ENCODE measurements at regions not wholly inside any gene's neighbourhood (a gene's known extent, or its start where the extent isn't known, plus 50 kb on each side); places are given as distances from the start of the nearest gene placed in this dataset.

DNA sequence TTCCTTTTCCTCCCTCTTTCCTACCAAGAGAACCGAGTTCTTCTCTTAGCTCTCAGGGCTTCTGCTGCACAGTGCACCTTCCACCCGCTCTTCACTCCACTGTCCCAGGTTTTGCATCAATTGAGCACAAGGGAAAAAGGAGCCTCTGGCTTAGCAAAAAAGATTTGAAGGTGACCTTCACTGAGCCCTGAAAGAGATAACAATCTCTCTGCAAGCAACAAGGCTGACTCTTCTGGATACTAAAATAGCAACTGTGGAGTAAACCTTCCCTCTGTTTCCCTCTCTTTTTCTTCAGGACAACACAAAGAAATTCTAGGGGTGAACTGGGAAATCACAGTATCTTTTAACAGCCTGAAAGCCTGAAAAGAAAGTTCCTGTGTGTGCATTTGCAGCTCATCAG is 354.7 kb upstream of the PODXL start:
- H4K91ac ChIP-seq (ENCODE audit: insufficient read depth, low read depth, low read length) = no peak overlapping the region
- no CpG with 5 or more reads among the region's 2 CpGs for WGBS, 2 experiments (ENCODE audit: extremely low coverage in 2 of 2, insufficient read length in 1 of 2)
- H2BK15ac ChIP-seq (ENCODE audit: low read depth, low read length) = no peak overlapping the region
- no peaks in the 10 kb centered on the region for H3K9me1 ChIP-seq (ENCODE audit: insufficient read depth, low read length)
- H3K27me3 ChIP-seq (ENCODE audit: control insufficient read depth, insufficient read depth, low read length) = peaks cover 2% of the 10 kb centered on the region; the same call in 1 of the 2 replicates
- H3K4me1 ChIP-seq (ENCODE audit: control insufficient read depth, insufficient read depth, low read length) = no peaks in the 10 kb centered on the region
- no peak overlapping the region for H4K5ac ChIP-seq (ENCODE audit: low read depth, low read length)
- dilution Hi-C loops (cut with HindIII; ENCODE audit: low sequenced_read_pairs, unreplicated experiment) = no loop called here
- H3K4ac ChIP-seq (ENCODE audit: low read depth, low read length) = no peak overlapping the region
- H3K36me3 ChIP-seq (ENCODE audit: control insufficient read depth, insufficient read depth, low read length) = no peaks in the 10 kb centered on the region
- no peak overlapping the region for H2AK5ac ChIP-seq (ENCODE audit: low read depth, low read length)
- no peak overlapping the region for H3K4me2 ChIP-seq (ENCODE audit: low read depth, low read length)
- H3K27ac ChIP-seq (ENCODE audit: insufficient read depth, low read length) = no peak overlapping the region
- BruUV-seq (replicated peaks) = no TSS peak
- no peak overlapping the region for H3K9ac ChIP-seq (ENCODE audit: low read depth, low read length)
- H3K79me1 ChIP-seq (ENCODE audit: low read depth in 1 of 2, low read length in 2 of 2) = no peaks in the 10 kb centered on the region
- no peak overlapping the region for H3K4me3 ChIP-seq (ENCODE audit: insufficient read depth, low read depth, low read length)
- ChIA-PET POLR2A (ENCODE audit: unreplicated experiment) (no interaction called here), CTCF (no interaction called here)
- no peak overlapping the region for H2AK9ac ChIP-seq (replicated peaks; ENCODE audit: low read depth, low read length, poor library complexity)
- H2BK120ac ChIP-seq (ENCODE audit: low read depth, low read length) = no peak overlapping the region
- ATAC-seq (ENCODE audit: low read depth) (no peak), DNase-seq (no peak)
- H3K18ac ChIP-seq (ENCODE audit: low read depth, low read length) = no peak overlapping the region
- peaks cover 2% of the 10 kb centered on the region; the same call in 1 of the 2 replicates for H3K9me3 ChIP-seq (ENCODE audit: control insufficient read depth, insufficient read depth, low read length)
- intact Hi-C loops (cut with micrococcal nuclease) = no loop called here
- TF ChIP-seq POLR2A (IDR thresholded peaks at IDR 0.05; ENCODE audit: low read depth, low read length) (no peak), MAFK (IDR thresholded peaks at IDR 0.05; ENCODE audit: low read depth, low read length) (no peak), MXI1 (IDR thresholded peaks at IDR 0.05; ENCODE audit: borderline replicate concordance, low read depth, low read length) (no peak), BHLHE40 (IDR thresholded peaks at IDR 0.05; ENCODE audit: low read depth, low read length) (no peak), CHD1 (IDR thresholded peaks at IDR 0.05; ENCODE audit: low read depth, low read length) (no peak), MAZ (IDR thresholded peaks at IDR 0.05; ENCODE audit: borderline replicate concordance, low read depth, low read length) (no peak), FOS (IDR thresholded peaks at IDR 0.05; ENCODE audit: low read depth, low read length) (no peak), NFE2L2 (IDR thresholded peaks at IDR 0.05; ENCODE audit: low read depth, low read length) (no peak), RAD21 (IDR thresholded peaks at IDR 0.05; ENCODE audit: low read length) (no peak), RCOR1 (IDR thresholded peaks at IDR 0.05; ENCODE audit: insufficient replicate concordance, low read length) (no peak), SMC3 (IDR thresholded peaks at IDR 0.05; ENCODE audit: low read depth, low read length) (no peak)
- TF ChIP-seq, protein P1, sequence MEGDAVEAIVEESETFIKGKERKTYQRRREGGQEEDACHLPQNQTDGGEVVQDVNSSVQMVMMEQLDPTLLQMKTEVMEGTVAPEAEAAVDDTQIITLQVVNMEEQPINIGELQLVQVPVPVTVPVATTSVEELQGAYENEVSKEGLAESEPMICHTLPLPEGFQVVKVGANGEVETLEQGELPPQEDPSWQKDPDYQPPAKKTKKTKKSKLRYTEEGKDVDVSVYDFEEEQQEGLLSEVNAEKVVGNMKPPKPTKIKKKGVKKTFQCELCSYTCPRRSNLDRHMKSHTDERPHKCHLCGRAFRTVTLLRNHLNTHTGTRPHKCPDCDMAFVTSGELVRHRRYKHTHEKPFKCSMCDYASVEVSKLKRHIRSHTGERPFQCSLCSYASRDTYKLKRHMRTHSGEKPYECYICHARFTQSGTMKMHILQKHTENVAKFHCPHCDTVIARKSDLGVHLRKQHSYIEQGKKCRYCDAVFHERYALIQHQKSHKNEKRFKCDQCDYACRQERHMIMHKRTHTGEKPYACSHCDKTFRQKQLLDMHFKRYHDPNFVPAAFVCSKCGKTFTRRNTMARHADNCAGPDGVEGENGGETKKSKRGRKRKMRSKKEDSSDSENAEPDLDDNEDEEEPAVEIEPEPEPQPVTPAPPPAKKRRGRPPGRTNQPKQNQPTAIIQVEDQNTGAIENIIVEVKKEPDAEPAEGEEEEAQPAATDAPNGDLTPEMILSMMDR (conservative IDR thresholded peaks at IDR 0.05; ENCODE audit: low read depth, low read length) = no peak
- TF ChIP-seq, protein P2, sequence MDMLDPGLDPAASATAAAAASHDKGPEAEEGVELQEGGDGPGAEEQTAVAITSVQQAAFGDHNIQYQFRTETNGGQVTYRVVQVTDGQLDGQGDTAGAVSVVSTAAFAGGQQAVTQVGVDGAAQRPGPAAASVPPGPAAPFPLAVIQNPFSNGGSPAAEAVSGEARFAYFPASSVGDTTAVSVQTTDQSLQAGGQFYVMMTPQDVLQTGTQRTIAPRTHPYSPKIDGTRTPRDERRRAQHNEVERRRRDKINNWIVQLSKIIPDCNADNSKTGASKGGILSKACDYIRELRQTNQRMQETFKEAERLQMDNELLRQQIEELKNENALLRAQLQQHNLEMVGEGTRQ (IDR thresholded peaks at IDR 0.05; ENCODE audit: low read depth, low read length) = no peak
- TF ChIP-seq, protein P3, sequence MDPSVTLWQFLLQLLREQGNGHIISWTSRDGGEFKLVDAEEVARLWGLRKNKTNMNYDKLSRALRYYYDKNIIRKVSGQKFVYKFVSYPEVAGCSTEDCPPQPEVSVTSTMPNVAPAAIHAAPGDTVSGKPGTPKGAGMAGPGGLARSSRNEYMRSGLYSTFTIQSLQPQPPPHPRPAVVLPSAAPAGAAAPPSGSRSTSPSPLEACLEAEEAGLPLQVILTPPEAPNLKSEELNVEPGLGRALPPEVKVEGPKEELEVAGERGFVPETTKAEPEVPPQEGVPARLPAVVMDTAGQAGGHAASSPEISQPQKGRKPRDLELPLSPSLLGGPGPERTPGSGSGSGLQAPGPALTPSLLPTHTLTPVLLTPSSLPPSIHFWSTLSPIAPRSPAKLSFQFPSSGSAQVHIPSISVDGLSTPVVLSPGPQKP (IDR thresholded peaks at IDR 0.05; ENCODE audit: borderline replicate concordance, low read depth, low read length) = no peak
- no peaks in the 10 kb centered on the region for H4K20me1 ChIP-seq (ENCODE audit: insufficient read depth, low read length)
- no peak overlapping the region for H3K23ac ChIP-seq (ENCODE audit: low read depth, low read length)
- in situ Hi-C loops (cut with MboI; ENCODE audit: low sequenced_read_pairs) = no loop called here
- H4K8ac ChIP-seq (ENCODE audit: low read depth in 2 of 2, low read length in 2 of 2) = no peak overlapping the region
- H3K56ac ChIP-seq (ENCODE audit: extremely low read depth, insufficient read depth, low read length) = no peak overlapping the region
- H2BK5ac ChIP-seq (ENCODE audit: low read depth, low read length, poor library complexity, severe bottlenecking) = no peak overlapping the region
- no peak overlapping the region for H2BK20ac ChIP-seq (ENCODE audit: low read depth, low read length)
- H3K14ac ChIP-seq (replicated peaks; ENCODE audit: low read depth, low read length) = no peak overlapping the region
- no peak overlapping the region for H2AFZ ChIP-seq (replicated peaks; ENCODE audit: low read length, poor library complexity)

All from IMR-90 (cell line).